HCT116 (cell line): ENCODE measurements at regions not wholly inside any gene's neighbourhood (a gene's known extent, or its start where the extent isn't known, plus 50 kb on each side); places are given as distances from the start of the nearest gene placed in this dataset.

Source experiments
- ATAC-seq: fragments of 200-7000 bp; cut with Tn5 transposase; 2 replicates; pipeline ENCODE4 v1.9.1; 2020; ENCODE audit warnings: mild to moderate bottlenecking, moderate library complexity
- BruUV-seq: library from RNA; stranded (reverse); fragments of 400-500 nt; replicated peaks from 2 replicates; lab custom pipeline; 2021; lab: Mats Ljungman, UMichigan
- CTCF ChIA-PET: fragments of 300-600 bp; sonication (Branson Sonifier 250); formaldehyde crosslinking; loops from one replicate; lab custom pipeline; 2021; ENCODE audit warnings: antibody characterized with exemption; lab: Charles Lee
- POLR2A ChIA-PET: fragments of 300-600, 350-600 bp; sonication (Branson Sonifier 250); formaldehyde crosslinking; loops from one replicate; lab custom pipeline; 2021; ENCODE audit warnings: antibody characterized with exemption; lab: Charles Lee
- RAD21 ChIA-PET, 2 experiments: fragments of 300-600 bp; sonication (Branson Sonifier 250); formaldehyde crosslinking; loops; one replicate each; lab custom pipeline; 2023; ENCODE audit warnings: low total read pairs in 2 of 2; ENCODE audit not compliant: uncharacterized antibody in 2 of 2, unreplicated experiment in 2 of 2, low non-redundant PET in 1 of 2; lab: Charles Lee
- DNase-seq: peaks from one replicate; pipeline ENCODE4 v3.0.0-alpha.2; 2010; ENCODE audit warnings: low read depth, low spot score
- H2AFZ ChIP-seq: fragments of 200-600 bp; shearing (Covaris generic), sonication (generic); 2 replicates; pipeline ENCODE4 v1.6.1; 2017; ENCODE audit warnings: low read depth, mixed run types, mixed read lengths, antibody characterized with exemption, low read length; ENCODE audit not compliant: poor library complexity, severe bottlenecking
- H3K27ac ChIP-seq: 2 replicates; pipeline ENCODE4 v1.5.1; 2012; ENCODE audit warnings: low read depth, low read length
- H3K27me3 ChIP-seq: fragments of 200-600 bp; sonication (generic); 2 replicates; pipeline ENCODE4 v1.6.1; 2016; ENCODE audit warnings: mixed run types, low read length, mixed read lengths; ENCODE audit not compliant: insufficient read depth
- H3K36me3 ChIP-seq, 2 experiments: fragments of 200-500 bp in 1 of 2; fragments of 200-600 bp in 1 of 2; sonication (Bioruptor generic) in 1 of 2; sonication (generic) in 1 of 2; 2 replicates each; pipeline versions ENCODE4 v1.5.1 to v1.6.1; 2014 to 2016; ENCODE audit warnings: low read length in 2 of 2, inconsistent platforms in 1 of 2, mixed read lengths in 1 of 2, mixed run types in 1 of 2; ENCODE audit not compliant: insufficient read depth in 2 of 2, control insufficient read depth in 1 of 2
- H3K4me1 ChIP-seq, 2 experiments: fragments of 200-600 bp in 1 of 2; sonication (generic) in 1 of 2; 2 replicates each; pipeline versions ENCODE4 v1.5.1 to v1.6.1; 2012 to 2017; ENCODE audit warnings: low read length in 2 of 2, inconsistent platforms in 1 of 2, mild to moderate bottlenecking in 1 of 2, mixed read lengths in 1 of 2, mixed run types in 1 of 2, moderate library complexity in 1 of 2; ENCODE audit not compliant: insufficient read depth in 2 of 2, control insufficient read depth in 1 of 2
- H3K4me2 ChIP-seq: fragments of 200-600 bp; sonication (generic); 2 replicates; pipeline ENCODE4 v1.6.1; 2017; ENCODE audit warnings: mixed run types, low read length, mixed read lengths
- H3K4me3 ChIP-seq, 2 experiments: fragments of 200-600 bp in 1 of 2; sonication (generic) in 1 of 2; replicated peaks in 1 of 2; 2 replicates each; pipeline ENCODE4 v1.5.1; 2011 to 2016; ENCODE audit warnings: low read length in 2 of 2, control low read depth in 1 of 2, low read depth in 1 of 2, mild to moderate bottlenecking in 1 of 2, mixed read lengths in 1 of 2, mixed run types in 1 of 2
- H3K79me2 ChIP-seq: fragments of 200-600 bp; sonication (generic); 2 replicates; pipeline ENCODE4 v1.6.1; 2017; ENCODE audit warnings: mild to moderate bottlenecking, mixed run types, low read length, moderate library complexity, mixed read lengths; ENCODE audit not compliant: insufficient read depth
- H3K9ac ChIP-seq: fragments of 200-600 bp; sonication (generic); 2 replicates; pipeline ENCODE4 v1.6.1; 2016; ENCODE audit warnings: low read length, mixed read lengths
- H3K9me2 ChIP-seq: fragments of 200-600 bp; sonication (generic), shearing (Covaris generic); 2 replicates; pipeline ENCODE4 v1.6.1; 2017; ENCODE audit warnings: mixed run types, mild to moderate bottlenecking, moderate library complexity; ENCODE audit not compliant: insufficient read depth
- H3K9me3 ChIP-seq, 2 experiments: fragments of 200-500 bp in 1 of 2; fragments of 200-600 bp in 1 of 2; sonication (Bioruptor generic) in 1 of 2; sonication (generic) in 1 of 2; 2 replicates each; pipeline ENCODE4 v1.6.1; 2014 to 2017; ENCODE audit warnings: low read length in 2 of 2, mixed read lengths in 2 of 2, inconsistent platforms in 1 of 2, low read depth in 1 of 2, mild to moderate bottlenecking in 1 of 2, mixed run types in 1 of 2, moderate library complexity in 1 of 2; ENCODE audit not compliant: control insufficient read depth in 1 of 2, insufficient read depth in 1 of 2
- H4K20me1 ChIP-seq: fragments of 200-600 bp; sonication (generic), shearing (Covaris generic); 2 replicates; pipeline ENCODE4 v1.6.1; 2017; ENCODE audit warnings: mixed run types, mild to moderate bottlenecking, moderate library complexity; ENCODE audit not compliant: insufficient read depth
- CBX3 ChIP-seq: IDR thresholded peaks from 2 replicates; pipeline ENCODE4 v1.6.1; 2012; ENCODE audit warnings: low read depth
- CEBPB ChIP-seq: IDR thresholded peaks from 2 replicates; pipeline ENCODE4 v1.6.1; 2012; ENCODE audit warnings: low read depth
- ELF1 ChIP-seq: IDR thresholded peaks from 2 replicates; pipeline ENCODE4 v1.6.1; 2012; ENCODE audit warnings: low read depth, borderline replicate concordance
- EZH2 ChIP-seq: fragments of 200-600 bp; sonication (generic); IDR thresholded peaks from 2 replicates; pipeline ENCODE4 v1.6.1; 2017; ENCODE audit warnings: antibody characterized with exemption, mixed run types
- EZH2phosphoT487 ChIP-seq: fragments of 200-600 bp; IDR thresholded peaks from 2 replicates; pipeline ENCODE4 v1.6.1; 2018; ENCODE audit warnings: antibody characterized with exemption, borderline replicate concordance
- FOSL1 ChIP-seq: IDR thresholded peaks from 2 replicates; pipeline ENCODE4 v1.6.1; 2012; ENCODE audit warnings: low read depth
- POLR2AphosphoS5 ChIP-seq: IDR thresholded peaks from 2 replicates; pipeline ENCODE4 v1.6.1; 2011; ENCODE audit warnings: mild to moderate bottlenecking, low read depth, low read length, moderate library complexity
- RAD21 ChIP-seq: IDR thresholded peaks from 2 replicates; pipeline ENCODE4 v1.6.1; 2012; ENCODE audit warnings: low read depth, mild to moderate bottlenecking
- REST ChIP-seq: IDR thresholded peaks from 2 replicates; pipeline ENCODE4 v1.6.1; 2012; ENCODE audit warnings: low read depth
- SIN3A ChIP-seq: IDR thresholded peaks from 2 replicates; pipeline ENCODE4 v1.6.1; 2012; ENCODE audit warnings: low read depth
- SP1 ChIP-seq: IDR thresholded peaks from 2 replicates; pipeline ENCODE4 v1.6.1; 2012; ENCODE audit warnings: low read depth
- SRF ChIP-seq: IDR thresholded peaks from 2 replicates; pipeline ENCODE4 v1.6.1; 2012; ENCODE audit warnings: low read depth
- TCF7L2 ChIP-seq: IDR thresholded peaks from 2 replicates; pipeline ENCODE4 v1.7.0; 2011; ENCODE audit warnings: borderline replicate concordance, inconsistent platforms; ENCODE audit not compliant: insufficient read depth, insufficient read length; ENCODE audit errors: extremely low read depth
- ZFX ChIP-seq: fragments of 450-650 bp; IDR thresholded peaks from 2 replicates; pipeline ENCODE4 v1.6.1; 2017
- ZNF274 ChIP-seq: fragments of 200-500 bp; sonication (Bioruptor generic); IDR thresholded peaks from 2 replicates; pipeline ENCODE4 v1.6.1; 2014; ENCODE audit warnings: mild to moderate bottlenecking, low read depth, low read length, inconsistent platforms
- intact Hi-C: fragments of 100-400 bp; cut with micrococcal nuclease; formaldehyde crosslinking; loops from 2 replicates; pipeline ENCODE4 v1.10.0; 2022
- TF ChIP-seq, protein P1 (sequence below): IDR thresholded peaks from 2 replicates; pipeline ENCODE4 v1.6.1; 2012
- TF ChIP-seq, protein P2 (sequence below): IDR thresholded peaks from 2 replicates; pipeline ENCODE4 v1.6.1; 2012
- TF ChIP-seq, protein P3 (sequence below), 3 experiments: fragments of 200-600 bp in 1 of 3; sonication (generic) in 1 of 3; IDR thresholded peaks in 2 of 3; conservative IDR thresholded peaks in 1 of 3; 2 replicates each; pipeline ENCODE4 v1.5.1; 2012 to 2017; ENCODE audit warnings: low read depth in 2 of 3, low read length in 2 of 3, antibody characterized with exemption in 1 of 3, borderline replicate concordance in 1 of 3, control low read depth in 1 of 3, mild to moderate bottlenecking in 1 of 3, mixed read lengths in 1 of 3, mixed run types in 1 of 3, moderate library complexity in 1 of 3; ENCODE audit not compliant: insufficient read depth in 1 of 3
- TF ChIP-seq, protein P4 (sequence below): IDR thresholded peaks from 2 replicates; pipeline ENCODE4 v1.6.1; 2011; ENCODE audit warnings: mild to moderate bottlenecking, low read length, moderate library complexity; ENCODE audit not compliant: insufficient replicate concordance; ENCODE audit errors: extremely low read depth

GRCh38 chr1:56411484-56412180 is 167.7 kb downstream of the PLPP3 start:
- DNase-seq (no peak), ATAC-seq (no peak)
- no peak overlapping the region for H3K4me2 ChIP-seq
- H3K36me3 ChIP-seq: no peaks in the 10 kb centered on the region
- H3K4me3 ChIP-seq: no peak overlapping the region
- no peak for TF ChIP-seq TCF7L2
- TF ChIP-seq RAD21: no peak
- no peak for TF ChIP-seq SRF
- no peak for TF ChIP-seq CBX3
- TF ChIP-seq, protein P1, sequence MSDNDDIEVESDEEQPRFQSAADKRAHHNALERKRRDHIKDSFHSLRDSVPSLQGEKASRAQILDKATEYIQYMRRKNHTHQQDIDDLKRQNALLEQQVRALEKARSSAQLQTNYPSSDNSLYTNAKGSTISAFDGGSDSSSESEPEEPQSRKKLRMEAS: no peak
- TF ChIP-seq ZFX: no peak
- no peak for TF ChIP-seq REST
- no peak for TF ChIP-seq EZH2phosphoT487
- TF ChIP-seq POLR2AphosphoS5: no peak
- TF ChIP-seq ZNF274: no peak
- no peak for TF ChIP-seq SP1
- TF ChIP-seq SIN3A: no peak
- TF ChIP-seq EZH2: no peak
- no peak for TF ChIP-seq FOSL1
- no peak for TF ChIP-seq ELF1
- TF ChIP-seq, protein P2, sequence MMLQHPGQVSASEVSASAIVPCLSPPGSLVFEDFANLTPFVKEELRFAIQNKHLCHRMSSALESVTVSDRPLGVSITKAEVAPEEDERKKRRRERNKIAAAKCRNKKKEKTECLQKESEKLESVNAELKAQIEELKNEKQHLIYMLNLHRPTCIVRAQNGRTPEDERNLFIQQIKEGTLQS: no peak
- no peak for TF ChIP-seq CEBPB
- TF ChIP-seq, protein P3, sequence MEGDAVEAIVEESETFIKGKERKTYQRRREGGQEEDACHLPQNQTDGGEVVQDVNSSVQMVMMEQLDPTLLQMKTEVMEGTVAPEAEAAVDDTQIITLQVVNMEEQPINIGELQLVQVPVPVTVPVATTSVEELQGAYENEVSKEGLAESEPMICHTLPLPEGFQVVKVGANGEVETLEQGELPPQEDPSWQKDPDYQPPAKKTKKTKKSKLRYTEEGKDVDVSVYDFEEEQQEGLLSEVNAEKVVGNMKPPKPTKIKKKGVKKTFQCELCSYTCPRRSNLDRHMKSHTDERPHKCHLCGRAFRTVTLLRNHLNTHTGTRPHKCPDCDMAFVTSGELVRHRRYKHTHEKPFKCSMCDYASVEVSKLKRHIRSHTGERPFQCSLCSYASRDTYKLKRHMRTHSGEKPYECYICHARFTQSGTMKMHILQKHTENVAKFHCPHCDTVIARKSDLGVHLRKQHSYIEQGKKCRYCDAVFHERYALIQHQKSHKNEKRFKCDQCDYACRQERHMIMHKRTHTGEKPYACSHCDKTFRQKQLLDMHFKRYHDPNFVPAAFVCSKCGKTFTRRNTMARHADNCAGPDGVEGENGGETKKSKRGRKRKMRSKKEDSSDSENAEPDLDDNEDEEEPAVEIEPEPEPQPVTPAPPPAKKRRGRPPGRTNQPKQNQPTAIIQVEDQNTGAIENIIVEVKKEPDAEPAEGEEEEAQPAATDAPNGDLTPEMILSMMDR (IDR thresholded peaks at IDR 0.05 in 2 of 3, conservative IDR thresholded peaks at IDR 0.05 in 1 of 3; ENCODE audit: borderline replicate concordance in 1 of 3, insufficient read depth in 1 of 3, low read depth in 2 of 3, low read length in 2 of 3): no peak
- TF ChIP-seq, protein P4, sequence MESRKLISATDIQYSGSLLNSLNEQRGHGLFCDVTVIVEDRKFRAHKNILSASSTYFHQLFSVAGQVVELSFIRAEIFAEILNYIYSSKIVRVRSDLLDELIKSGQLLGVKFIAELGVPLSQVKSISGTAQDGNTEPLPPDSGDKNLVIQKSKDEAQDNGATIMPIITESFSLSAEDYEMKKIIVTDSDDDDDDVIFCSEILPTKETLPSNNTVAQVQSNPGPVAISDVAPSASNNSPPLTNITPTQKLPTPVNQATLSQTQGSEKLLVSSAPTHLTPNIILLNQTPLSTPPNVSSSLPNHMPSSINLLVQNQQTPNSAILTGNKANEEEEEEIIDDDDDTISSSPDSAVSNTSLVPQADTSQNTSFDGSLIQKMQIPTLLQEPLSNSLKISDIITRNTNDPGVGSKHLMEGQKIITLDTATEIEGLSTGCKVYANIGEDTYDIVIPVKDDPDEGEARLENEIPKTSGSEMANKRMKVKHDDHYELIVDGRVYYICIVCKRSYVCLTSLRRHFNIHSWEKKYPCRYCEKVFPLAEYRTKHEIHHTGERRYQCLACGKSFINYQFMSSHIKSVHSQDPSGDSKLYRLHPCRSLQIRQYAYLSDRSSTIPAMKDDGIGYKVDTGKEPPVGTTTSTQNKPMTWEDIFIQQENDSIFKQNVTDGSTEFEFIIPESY: no peak
- H3K9me2 ChIP-seq: no peaks in the 10 kb centered on the region
- no TSS peak for BruUV-seq
- H4K20me1 ChIP-seq: no peaks in the 10 kb centered on the region
- no peak overlapping the region for H3K27ac ChIP-seq
- intact Hi-C loops: loop anchor here (10.0 kb wide), 1 partner anchor 57 kb away; no protein-coding TSS in a partner anchor
- peaks cover 0 to 9% of the 10 kb centered on the region in 2 experiments; a peak in 2 of 4 replicates for H3K4me1 ChIP-seq
- ChIA-PET RAD21 (no interaction called here), CTCF (no interaction called here), POLR2A (no interaction called here)
- H3K9me3 ChIP-seq: no peaks in the 10 kb centered on the region
- H3K79me2 ChIP-seq: no peaks in the 10 kb centered on the region
- peaks cover 9% of the 10 kb centered on the region for H3K27me3 ChIP-seq
- no peak overlapping the region for H2AFZ ChIP-seq
- H3K9ac ChIP-seq: no peak overlapping the region
